ENCODE measurements at regions not wholly inside any gene's neighbourhood (a gene's known extent, or its start where the extent isn't known, plus 50 kb on each side); places are given as distances from the start of the nearest gene placed in this dataset.

DNA sequence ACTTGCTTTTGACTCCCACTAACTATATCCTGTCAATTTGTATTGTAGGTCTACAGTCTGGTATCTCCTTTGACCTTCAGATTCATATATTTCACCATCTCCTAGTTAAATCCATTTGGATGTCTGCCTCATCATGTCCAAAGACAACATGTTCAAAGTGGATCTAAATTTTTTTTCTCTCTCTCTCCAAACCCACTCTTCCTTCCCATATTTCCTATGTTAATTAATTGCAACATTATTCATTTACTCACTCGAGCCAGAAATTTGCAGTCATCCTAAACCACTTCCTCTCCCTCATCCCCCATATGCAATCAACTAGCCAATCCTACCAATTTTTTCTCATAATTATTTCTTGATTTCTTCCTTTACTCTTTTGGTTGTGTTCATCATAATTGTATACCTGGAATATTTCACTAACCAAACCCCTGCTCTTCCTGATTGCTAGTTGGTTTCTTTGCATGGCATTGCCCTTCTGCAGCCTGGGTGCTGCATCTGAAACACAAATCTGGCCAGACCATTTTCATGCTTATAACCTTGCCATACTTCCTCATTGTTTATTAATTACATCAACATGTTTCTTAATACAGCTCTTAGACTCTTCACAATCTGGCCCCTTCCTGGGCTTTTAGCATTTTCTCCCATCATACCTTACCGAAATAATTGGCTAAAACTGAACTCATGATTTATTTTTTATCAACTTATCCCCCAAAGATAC lies 442.2 kb downstream of the ADAMTS20 start:
- TF ChIP-seq, protein P1, sequence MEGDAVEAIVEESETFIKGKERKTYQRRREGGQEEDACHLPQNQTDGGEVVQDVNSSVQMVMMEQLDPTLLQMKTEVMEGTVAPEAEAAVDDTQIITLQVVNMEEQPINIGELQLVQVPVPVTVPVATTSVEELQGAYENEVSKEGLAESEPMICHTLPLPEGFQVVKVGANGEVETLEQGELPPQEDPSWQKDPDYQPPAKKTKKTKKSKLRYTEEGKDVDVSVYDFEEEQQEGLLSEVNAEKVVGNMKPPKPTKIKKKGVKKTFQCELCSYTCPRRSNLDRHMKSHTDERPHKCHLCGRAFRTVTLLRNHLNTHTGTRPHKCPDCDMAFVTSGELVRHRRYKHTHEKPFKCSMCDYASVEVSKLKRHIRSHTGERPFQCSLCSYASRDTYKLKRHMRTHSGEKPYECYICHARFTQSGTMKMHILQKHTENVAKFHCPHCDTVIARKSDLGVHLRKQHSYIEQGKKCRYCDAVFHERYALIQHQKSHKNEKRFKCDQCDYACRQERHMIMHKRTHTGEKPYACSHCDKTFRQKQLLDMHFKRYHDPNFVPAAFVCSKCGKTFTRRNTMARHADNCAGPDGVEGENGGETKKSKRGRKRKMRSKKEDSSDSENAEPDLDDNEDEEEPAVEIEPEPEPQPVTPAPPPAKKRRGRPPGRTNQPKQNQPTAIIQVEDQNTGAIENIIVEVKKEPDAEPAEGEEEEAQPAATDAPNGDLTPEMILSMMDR (IDR thresholded peaks at IDR 0.05; ENCODE audit: insufficient read depth, low read depth, low read length), result no peak
- TF ChIP-seq EZH2 (IDR thresholded peaks at IDR 0.05; ENCODE audit: insufficient read depth, low read length), result no peak
